ENCODE measurements at regions not wholly inside any gene's neighbourhood (a gene's known extent, or its start where the extent isn't known, plus 50 kb on each side); places are given as distances from the start of the nearest gene placed in this dataset.

DNA sequence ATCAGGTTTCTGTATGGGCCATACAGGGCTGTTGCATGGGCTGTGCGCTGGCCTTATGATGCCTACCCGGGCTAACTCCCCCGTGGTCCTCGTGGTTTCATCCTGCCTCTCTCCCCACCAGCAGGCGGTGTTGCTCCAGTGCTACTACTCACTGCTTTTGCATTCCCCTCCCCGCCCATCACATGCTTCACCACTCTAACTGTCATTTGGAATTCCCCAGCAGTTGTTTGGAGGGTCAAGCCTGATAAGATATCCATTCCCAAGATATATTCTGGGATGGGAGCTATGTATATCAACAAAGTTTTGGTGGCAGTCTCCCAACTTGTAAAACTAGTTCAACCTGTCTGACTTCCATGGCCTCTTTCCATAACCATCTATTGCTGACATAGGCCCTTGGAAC is 233.2 kb upstream of the SOX4 start:
- TF ChIP-seq, protein P1, sequence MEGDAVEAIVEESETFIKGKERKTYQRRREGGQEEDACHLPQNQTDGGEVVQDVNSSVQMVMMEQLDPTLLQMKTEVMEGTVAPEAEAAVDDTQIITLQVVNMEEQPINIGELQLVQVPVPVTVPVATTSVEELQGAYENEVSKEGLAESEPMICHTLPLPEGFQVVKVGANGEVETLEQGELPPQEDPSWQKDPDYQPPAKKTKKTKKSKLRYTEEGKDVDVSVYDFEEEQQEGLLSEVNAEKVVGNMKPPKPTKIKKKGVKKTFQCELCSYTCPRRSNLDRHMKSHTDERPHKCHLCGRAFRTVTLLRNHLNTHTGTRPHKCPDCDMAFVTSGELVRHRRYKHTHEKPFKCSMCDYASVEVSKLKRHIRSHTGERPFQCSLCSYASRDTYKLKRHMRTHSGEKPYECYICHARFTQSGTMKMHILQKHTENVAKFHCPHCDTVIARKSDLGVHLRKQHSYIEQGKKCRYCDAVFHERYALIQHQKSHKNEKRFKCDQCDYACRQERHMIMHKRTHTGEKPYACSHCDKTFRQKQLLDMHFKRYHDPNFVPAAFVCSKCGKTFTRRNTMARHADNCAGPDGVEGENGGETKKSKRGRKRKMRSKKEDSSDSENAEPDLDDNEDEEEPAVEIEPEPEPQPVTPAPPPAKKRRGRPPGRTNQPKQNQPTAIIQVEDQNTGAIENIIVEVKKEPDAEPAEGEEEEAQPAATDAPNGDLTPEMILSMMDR (IDR thresholded peaks at IDR 0.05; ENCODE audit: low read depth, low read length) = peak; percentile 4
- no peak for TF ChIP-seq MYC (IDR thresholded peaks at IDR 0.05; ENCODE audit: low read depth, low read length)
- TF ChIP-seq POLR2A (IDR thresholded peaks at IDR 0.05; ENCODE audit: extremely low read depth, insufficient read length) = no peak
- TF ChIP-seq, protein P2, sequence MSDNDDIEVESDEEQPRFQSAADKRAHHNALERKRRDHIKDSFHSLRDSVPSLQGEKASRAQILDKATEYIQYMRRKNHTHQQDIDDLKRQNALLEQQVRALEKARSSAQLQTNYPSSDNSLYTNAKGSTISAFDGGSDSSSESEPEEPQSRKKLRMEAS (IDR thresholded peaks at IDR 0.05; ENCODE audit: low read depth, low read length) = no peak
